CD14-positive monocyte (primary cell): ENCODE measurements at regions not wholly inside any gene's neighbourhood (a gene's known extent, or its start where the extent isn't known, plus 50 kb on each side); places are given as distances from the start of the nearest gene placed in this dataset.

Experiments
- DNase-seq, 3 donors: peaks; one replicate each; pipeline ENCODE4 v3.0.0-alpha.2; 2011 to 2022
- H2AFZ ChIP-seq: 2 replicates; pipeline ENCODE4 v1.6.0; 2012; ENCODE audit warnings: mild to moderate bottlenecking, low read depth, low read length, inconsistent platforms; ENCODE audit not compliant: insufficient read depth, poor library complexity, severe bottlenecking
- H3K27ac ChIP-seq, 2 donors: 1 replicate in 1 of 2; 2 replicates in 1 of 2; pipeline ENCODE4 v1.5.1; 2012 to 2013; ENCODE audit warnings: low read length in 2 of 2, control low read depth in 1 of 2, inconsistent platforms in 1 of 2, low read depth in 1 of 2, mild to moderate bottlenecking in 1 of 2
- H3K27me3 ChIP-seq, 2 donors: one replicate each; pipeline versions ENCODE4 v1.6.0 to v1.6.1; 2011 to 2013; ENCODE audit warnings: low read length in 2 of 2; ENCODE audit not compliant: control insufficient read depth in 2 of 2, insufficient read depth in 2 of 2
- H3K36me3 ChIP-seq, 2 donors: replicated peaks in 1 of 2; 1 replicate in 1 of 2; 2 replicates in 1 of 2; pipeline versions ENCODE4 v1.5.1 to v1.6.1; 2012 to 2013; ENCODE audit warnings: low read length in 2 of 2, control low read depth in 1 of 2, inconsistent platforms in 1 of 2, mild to moderate bottlenecking in 1 of 2; ENCODE audit not compliant: insufficient read depth in 2 of 2, control insufficient read depth in 1 of 2
- H3K4me1 ChIP-seq, 2 donors: 1 replicate in 1 of 2; 2 replicates in 1 of 2; pipeline versions ENCODE4 v1.5.1 to v1.6.1; 2012 to 2013; ENCODE audit warnings: low read length in 2 of 2, control low read depth in 1 of 2, inconsistent platforms in 1 of 2, mild to moderate bottlenecking in 1 of 2, moderate library complexity in 1 of 2; ENCODE audit not compliant: insufficient read depth in 2 of 2, control insufficient read depth in 1 of 2
- H3K4me2 ChIP-seq: replicated peaks from 2 replicates; pipeline ENCODE3; 2012; ENCODE audit warnings: low read length, moderate library complexity, mild to moderate bottlenecking; ENCODE audit not compliant: poor library complexity, severe bottlenecking; ENCODE audit errors: extremely low read depth
- H3K4me3 ChIP-seq, 3 experiments: fragments of 200-600 bp in 1 of 3; sonication (generic) in 1 of 3; replicated peaks in 1 of 3; 1 replicate in 2 of 3; 2 replicates in 1 of 3; pipeline ENCODE4 v1.5.1; 2011 to 2013; ENCODE audit warnings: low read length in 3 of 3, mild to moderate bottlenecking in 3 of 3, control low read depth in 2 of 3, low read depth in 2 of 3, inconsistent platforms in 1 of 3, moderate library complexity in 1 of 3
- H3K79me2 ChIP-seq: 2 replicates; pipeline ENCODE4 v1.6.0; 2012; ENCODE audit warnings: mild to moderate bottlenecking, control low read depth, inconsistent platforms, low read length, moderate library complexity; ENCODE audit not compliant: insufficient read depth
- H3K9ac ChIP-seq: 2 replicates; pipeline ENCODE4 v1.6.0; 2017; ENCODE audit warnings: low read length, mild to moderate bottlenecking; ENCODE audit not compliant: insufficient read depth, poor library complexity, severe bottlenecking
- H3K9me3 ChIP-seq, 2 donors: replicated peaks in 1 of 2; 1 replicate in 1 of 2; 2 replicates in 1 of 2; pipeline versions ENCODE4 v1.5.1 to v1.6.1; 2012 to 2013; ENCODE audit warnings: low read length in 2 of 2, control low read depth in 1 of 2; ENCODE audit not compliant: control insufficient read depth in 1 of 2, insufficient read depth in 1 of 2
- H4K20me1 ChIP-seq: 2 replicates; pipeline ENCODE4 v1.6.0; 2012; ENCODE audit warnings: mild to moderate bottlenecking, low read length, control low read depth, moderate library complexity; ENCODE audit not compliant: insufficient read depth
- H3K27ac Mint-ChIP-seq, 7 donors: one replicate each; pipeline ENCODE4 v1.8.0; 2020; ENCODE audit warnings: mild to moderate bottlenecking in 7 of 7, mixed read lengths in 7 of 7, moderate library complexity in 6 of 7, inconsistent platforms in 2 of 7
- H3K27me3 Mint-ChIP-seq, 3 donors: one replicate each; pipeline ENCODE4 v1.8.0; 2021 to 2022; ENCODE audit warnings: low read depth in 3 of 3, mild to moderate bottlenecking in 3 of 3, mixed read lengths in 3 of 3, moderate library complexity in 3 of 3, inconsistent platforms in 1 of 3
- H3K36me3 Mint-ChIP-seq, 2 donors: one replicate each; pipeline ENCODE4 v1.8.0; 2020; ENCODE audit warnings: mixed read lengths in 2 of 2, inconsistent platforms in 1 of 2, mild to moderate bottlenecking in 1 of 2
- H3K4me1 Mint-ChIP-seq: one replicate; pipeline ENCODE4 v1.8.0; 2020; ENCODE audit warnings: mild to moderate bottlenecking, mixed read lengths
- H3K4me3 Mint-ChIP-seq, 2 donors: one replicate each; pipeline ENCODE4 v1.8.0; 2020; ENCODE audit warnings: mild to moderate bottlenecking in 2 of 2, mixed read lengths in 2 of 2, moderate library complexity in 1 of 2
- H3K9me3 Mint-ChIP-seq, 7 donors: one replicate each; pipeline ENCODE4 v1.8.0; 2020 to 2022; ENCODE audit warnings: mixed read lengths in 7 of 7, mild to moderate bottlenecking in 6 of 7, moderate library complexity in 6 of 7, inconsistent platforms in 2 of 7
- WGBS: methylation state at CpG from one replicate; pipeline ENCODE4 v1.1.5; 2013; ENCODE audit warnings: missing lambda C conversion rate; ENCODE audit not compliant: insufficient coverage; 5-methylcytosine and 5-hydroxymethylcytosine counted together
- intact Hi-C, 2 donors: fragments of 100-400 bp; cut with micrococcal nuclease; formaldehyde crosslinking; loops; one replicate each; pipeline versions ENCODE4 v1.15.0 to v1.15.1; 2023
- TF ChIP-seq, protein P1 (sequence below): fragments of 200-600 bp; IDR thresholded peaks from one replicate; pipeline ENCODE4 v1.8.0; 2022; ENCODE audit warnings: antibody characterized with exemption, mild to moderate bottlenecking

DNA sequence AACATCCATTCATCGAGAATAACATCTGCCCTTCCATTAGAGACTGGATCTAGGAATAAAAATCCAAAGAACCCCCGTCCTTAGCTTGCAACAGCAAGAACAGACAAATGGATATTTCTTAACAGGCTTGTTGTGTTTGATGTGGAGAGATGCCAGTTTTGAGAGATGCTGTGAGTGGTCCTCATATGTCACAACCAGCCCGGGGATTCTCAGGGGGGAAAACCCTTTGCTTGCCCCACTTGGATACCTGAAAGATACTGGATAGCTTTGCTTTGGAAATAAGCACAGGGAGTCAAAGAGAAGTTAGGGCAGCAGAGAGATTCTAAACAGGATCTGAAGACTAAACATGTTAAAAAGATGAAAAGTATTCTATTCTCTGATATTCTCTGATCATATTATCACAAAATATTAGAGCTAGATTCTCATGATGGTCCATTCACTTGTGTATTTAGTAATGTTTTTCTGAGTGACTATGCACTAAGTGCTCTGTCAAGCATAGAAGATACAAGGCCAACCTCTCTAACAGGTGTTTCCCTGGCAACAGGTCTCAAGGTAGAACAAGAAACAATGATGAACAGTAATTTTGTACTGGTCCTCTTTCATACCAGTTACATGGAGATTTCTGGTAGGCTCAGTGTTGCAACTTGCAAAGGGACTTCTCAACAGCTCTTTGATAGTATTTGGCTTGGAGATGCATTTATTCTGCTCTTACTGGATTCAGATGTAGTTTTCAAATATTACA is 348.2 kb downstream of the MYCN start:
- H3K4me2 ChIP-seq, result no peak overlapping the region
- DNase-seq, result no peak
- no peaks in the 10 kb centered on the region for H3K27me3 ChIP-seq
- peaks cover 0 to 2% (median 0%) of the 10 kb centered on the region in 3 donors for H3K27me3 Mint-ChIP-seq
- no peak overlapping the region for H3K27ac ChIP-seq
- intact Hi-C loops, result no loop called here
- TF ChIP-seq, protein P1, sequence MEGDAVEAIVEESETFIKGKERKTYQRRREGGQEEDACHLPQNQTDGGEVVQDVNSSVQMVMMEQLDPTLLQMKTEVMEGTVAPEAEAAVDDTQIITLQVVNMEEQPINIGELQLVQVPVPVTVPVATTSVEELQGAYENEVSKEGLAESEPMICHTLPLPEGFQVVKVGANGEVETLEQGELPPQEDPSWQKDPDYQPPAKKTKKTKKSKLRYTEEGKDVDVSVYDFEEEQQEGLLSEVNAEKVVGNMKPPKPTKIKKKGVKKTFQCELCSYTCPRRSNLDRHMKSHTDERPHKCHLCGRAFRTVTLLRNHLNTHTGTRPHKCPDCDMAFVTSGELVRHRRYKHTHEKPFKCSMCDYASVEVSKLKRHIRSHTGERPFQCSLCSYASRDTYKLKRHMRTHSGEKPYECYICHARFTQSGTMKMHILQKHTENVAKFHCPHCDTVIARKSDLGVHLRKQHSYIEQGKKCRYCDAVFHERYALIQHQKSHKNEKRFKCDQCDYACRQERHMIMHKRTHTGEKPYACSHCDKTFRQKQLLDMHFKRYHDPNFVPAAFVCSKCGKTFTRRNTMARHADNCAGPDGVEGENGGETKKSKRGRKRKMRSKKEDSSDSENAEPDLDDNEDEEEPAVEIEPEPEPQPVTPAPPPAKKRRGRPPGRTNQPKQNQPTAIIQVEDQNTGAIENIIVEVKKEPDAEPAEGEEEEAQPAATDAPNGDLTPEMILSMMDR, result no peak
- H3K27ac Mint-ChIP-seq, result no peak overlapping the region
- H4K20me1 ChIP-seq, result no peaks in the 10 kb centered on the region
- H3K9me3 ChIP-seq, result no peaks in the 10 kb centered on the region
- H3K4me3 Mint-ChIP-seq, result no peak overlapping the region
- no peaks in the 10 kb centered on the region for H3K79me2 ChIP-seq
- WGBS, result no CpG with 5 or more reads among the region's 3 CpGs
- no peaks in the 10 kb centered on the region for H3K4me1 ChIP-seq
- H2AFZ ChIP-seq, result no peak overlapping the region
- no peaks in the 10 kb centered on the region for H3K9me3 Mint-ChIP-seq
- no peaks in the 10 kb centered on the region for H3K36me3 Mint-ChIP-seq
- H3K9ac ChIP-seq, result no peak overlapping the region
- no peak overlapping the region for H3K4me3 ChIP-seq
- H3K36me3 ChIP-seq, result no peaks in the 10 kb centered on the region
- H3K4me1 Mint-ChIP-seq, result no peaks in the 10 kb centered on the region

DNA sequence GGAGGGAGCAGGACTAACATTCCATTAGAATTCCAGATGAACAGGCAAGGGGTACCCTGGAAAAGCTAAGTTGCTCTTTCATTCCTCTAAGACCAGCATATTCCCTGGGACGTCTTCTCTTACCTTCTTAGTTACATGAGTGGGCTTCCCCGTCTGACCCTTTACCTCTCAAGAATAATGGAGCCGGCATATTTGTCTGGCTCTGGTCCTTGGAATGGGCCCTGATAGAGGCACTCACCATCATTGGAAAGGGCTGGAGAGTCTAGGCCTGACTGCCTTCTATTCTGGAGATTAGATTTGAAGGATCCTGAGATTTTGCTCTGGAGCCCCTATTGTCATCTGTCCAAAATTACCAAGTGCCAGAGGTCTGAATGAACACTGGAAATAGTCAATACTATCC is 347.5 kb downstream of the MYCN start:
- DNase-seq, result no peak
- H3K4me2 ChIP-seq, result no peak overlapping the region
- H3K4me1 ChIP-seq, result no peaks in the 10 kb centered on the region
- H3K4me1 Mint-ChIP-seq, result no peaks in the 10 kb centered on the region
- H3K4me3 Mint-ChIP-seq, result no peak overlapping the region
- no peak overlapping the region for H3K9ac ChIP-seq
- H3K9me3 Mint-ChIP-seq, result no peaks in the 10 kb centered on the region
- no peaks in the 10 kb centered on the region for H3K36me3 Mint-ChIP-seq
- H3K27ac ChIP-seq, result no peak overlapping the region
- no peaks in the 10 kb centered on the region for H4K20me1 ChIP-seq
- intact Hi-C loops, result no loop called here
- no peak overlapping the region for H3K27ac Mint-ChIP-seq
- WGBS, result 100% methylated on average over 1 of the region's 3 CpGs
- H3K9me3 ChIP-seq, result no peaks in the 10 kb centered on the region
- no peaks in the 10 kb centered on the region for H3K36me3 ChIP-seq
- H3K27me3 Mint-ChIP-seq, result peaks cover 0 to 2% (median 0%) of the 10 kb centered on the region in 3 donors
- TF ChIP-seq, protein P1, result no peak
- no peak overlapping the region for H3K4me3 ChIP-seq
- no peaks in the 10 kb centered on the region for H3K27me3 ChIP-seq
- H2AFZ ChIP-seq, result no peak overlapping the region
- H3K79me2 ChIP-seq, result no peaks in the 10 kb centered on the region
